Bronchial epithelial cell (primary cell): ENCODE measurements at regions not wholly inside any gene's neighbourhood (a gene's known extent, or its start where the extent isn't known, plus 50 kb on each side); places are given as distances from the start of the nearest gene placed in this dataset.
"Not testable (repeated sequence)": the region's sequence is repeated elsewhere in the genome, so short reads cannot be mapped to it uniquely, and the experiment has no call there.

Experiments
- DNase-seq: peaks from one replicate; pipeline ENCODE4 v3.0.0-alpha.2; 2010; ENCODE audit warnings: low read depth
- FAIRE-seq: peaks from 2 replicates; lab custom pipeline; 2011; peaks lifted over from hg19 to GRCh38; lab: Jason Lieb, UNC
- H3K27me3 ChIP-seq: 2 replicates; pipeline ENCODE4 v1.5.1; 2011; ENCODE audit warnings: low read length; ENCODE audit not compliant: control insufficient read depth, insufficient read depth
- H3K36me3 ChIP-seq: 2 replicates; pipeline ENCODE4 v1.5.1; 2011; ENCODE audit warnings: low read length; ENCODE audit not compliant: control insufficient read depth, insufficient read depth
- H3K4me3 ChIP-seq: 2 replicates; pipeline ENCODE4 v1.5.1; 2011; ENCODE audit warnings: mild to moderate bottlenecking, low read depth, low read length, control low read depth
- TF ChIP-seq, protein P1 (sequence below): IDR thresholded peaks from 2 replicates; pipeline ENCODE4 v1.5.1; 2011; ENCODE audit warnings: mild to moderate bottlenecking, moderate library complexity, low read length, control low read depth, inconsistent platforms; ENCODE audit not compliant: insufficient read depth, severe bottlenecking

DNA sequence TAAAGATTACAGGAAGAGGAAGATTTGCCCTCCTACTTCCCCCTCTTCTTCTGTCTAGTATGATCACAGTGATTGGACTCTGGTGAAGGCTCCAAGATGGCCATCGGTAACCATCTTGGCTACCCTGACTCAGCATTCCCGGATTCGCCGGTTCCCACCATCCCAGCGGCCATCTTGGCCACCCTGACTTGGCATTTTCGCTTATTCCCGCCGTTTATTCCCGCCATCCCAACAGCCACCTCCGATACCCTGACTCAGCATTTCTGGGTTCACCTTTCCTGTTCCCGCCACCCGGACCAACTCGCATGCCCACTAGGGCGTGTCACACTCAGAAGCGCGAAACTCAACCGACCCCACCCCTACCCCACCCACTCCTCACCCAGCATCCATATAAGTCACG, 95.4 kb upstream of the GRIN2A start:
- TF ChIP-seq, protein P1, sequence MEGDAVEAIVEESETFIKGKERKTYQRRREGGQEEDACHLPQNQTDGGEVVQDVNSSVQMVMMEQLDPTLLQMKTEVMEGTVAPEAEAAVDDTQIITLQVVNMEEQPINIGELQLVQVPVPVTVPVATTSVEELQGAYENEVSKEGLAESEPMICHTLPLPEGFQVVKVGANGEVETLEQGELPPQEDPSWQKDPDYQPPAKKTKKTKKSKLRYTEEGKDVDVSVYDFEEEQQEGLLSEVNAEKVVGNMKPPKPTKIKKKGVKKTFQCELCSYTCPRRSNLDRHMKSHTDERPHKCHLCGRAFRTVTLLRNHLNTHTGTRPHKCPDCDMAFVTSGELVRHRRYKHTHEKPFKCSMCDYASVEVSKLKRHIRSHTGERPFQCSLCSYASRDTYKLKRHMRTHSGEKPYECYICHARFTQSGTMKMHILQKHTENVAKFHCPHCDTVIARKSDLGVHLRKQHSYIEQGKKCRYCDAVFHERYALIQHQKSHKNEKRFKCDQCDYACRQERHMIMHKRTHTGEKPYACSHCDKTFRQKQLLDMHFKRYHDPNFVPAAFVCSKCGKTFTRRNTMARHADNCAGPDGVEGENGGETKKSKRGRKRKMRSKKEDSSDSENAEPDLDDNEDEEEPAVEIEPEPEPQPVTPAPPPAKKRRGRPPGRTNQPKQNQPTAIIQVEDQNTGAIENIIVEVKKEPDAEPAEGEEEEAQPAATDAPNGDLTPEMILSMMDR = no peak
- Histone ChIP-seq H3K4me3 (no peak overlapping the region), H3K27me3 (no peaks in the 10 kb centered on the region), H3K36me3 (no peaks in the 10 kb centered on the region)
- DNase-seq = no peak
- no peak for FAIRE-seq

DNA sequence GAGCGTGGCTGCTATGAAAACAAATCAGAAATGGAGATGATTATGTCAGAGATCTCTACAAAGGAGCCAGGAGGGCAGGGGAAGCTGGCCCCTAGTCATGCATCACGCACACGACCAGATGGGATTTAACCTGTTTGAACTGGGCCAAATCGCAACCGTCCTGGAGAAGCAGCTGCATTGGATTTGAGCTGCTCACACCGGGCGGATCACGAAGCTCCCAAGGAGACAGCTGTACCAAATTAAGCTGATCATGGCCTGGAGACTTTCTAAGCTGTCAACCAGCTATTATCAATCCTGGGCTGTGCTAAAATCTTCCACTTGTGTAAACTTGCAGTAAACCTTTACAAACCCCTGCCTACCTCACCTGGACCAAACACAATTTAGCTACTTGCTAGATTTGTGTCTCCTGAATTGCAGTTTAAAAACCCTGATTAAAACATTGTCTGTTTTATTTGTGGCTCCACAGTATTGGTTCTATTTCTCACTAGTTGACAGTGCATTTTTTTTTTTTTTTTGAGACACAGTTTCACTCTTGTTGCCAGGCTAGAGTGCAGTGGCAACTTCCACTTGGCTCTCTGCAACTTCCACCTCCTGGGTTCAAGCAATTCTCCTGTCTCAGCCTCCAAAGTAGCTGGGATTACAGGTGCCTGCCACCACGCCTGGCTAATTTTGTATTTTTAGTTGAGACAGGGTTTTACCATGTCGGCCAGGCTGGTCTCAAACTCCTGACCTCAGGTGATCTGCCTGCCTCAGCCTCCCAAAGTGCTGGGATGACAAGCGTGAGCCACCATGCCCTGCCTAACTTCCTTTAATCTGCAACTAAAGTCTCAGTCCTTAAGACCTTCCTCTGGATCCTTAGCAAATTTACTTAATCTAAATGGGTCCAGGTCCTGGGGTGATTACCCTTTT, 98.3 kb upstream of the GRIN2A start:
- Histone ChIP-seq H3K4me3 (no peak overlapping the region), H3K27me3 (no peaks in the 10 kb centered on the region), H3K36me3 (no peaks in the 10 kb centered on the region)
- TF ChIP-seq, protein P1 = no peak
- DNase-seq = no peak
- no peak for FAIRE-seq

DNA sequence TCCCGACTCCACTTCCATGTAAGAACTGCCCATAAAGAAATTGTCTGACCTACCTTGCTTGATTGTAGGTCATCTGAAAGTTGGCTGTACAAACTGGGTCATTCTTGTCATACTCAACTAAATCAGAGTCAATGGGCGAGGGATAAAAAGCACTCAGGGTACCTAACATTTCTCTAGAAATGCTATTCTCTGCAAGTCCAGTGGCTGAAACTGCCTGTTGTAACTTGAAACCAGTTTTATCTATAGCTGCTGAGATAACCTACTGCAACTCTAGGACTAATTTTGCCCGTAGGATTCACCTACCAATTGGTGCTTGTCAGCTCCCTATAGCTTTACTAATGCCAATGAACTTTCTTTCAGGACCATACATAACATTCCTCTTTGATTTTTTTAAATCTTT, 100.1 kb upstream of the GRIN2A start:
- FAIRE-seq (no peak), DNase-seq (no peak)
- Histone ChIP-seq H3K36me3 (no peaks in the 10 kb centered on the region), H3K27me3 (no peaks in the 10 kb centered on the region), H3K4me3 (no peak overlapping the region)
- TF ChIP-seq, protein P1 = no peak

DNA sequence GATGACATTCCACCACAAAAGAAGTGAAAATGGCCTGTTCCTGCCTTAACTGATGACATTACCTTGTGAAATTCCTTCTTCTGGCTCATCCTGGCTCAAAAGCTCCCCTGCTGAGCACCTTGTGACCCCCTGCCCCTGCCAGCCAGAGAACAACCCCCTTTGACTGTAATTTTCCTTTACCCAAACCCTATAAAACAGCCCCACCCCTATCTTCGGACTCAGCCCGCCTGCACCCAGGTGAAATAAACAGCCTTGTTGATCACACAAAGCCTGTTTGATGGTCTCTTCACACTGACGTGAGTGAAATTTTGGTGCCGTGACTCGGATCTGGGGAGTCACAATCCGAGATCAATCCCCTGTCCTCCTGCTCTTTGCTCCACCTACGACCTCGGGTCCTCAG, 101.0 kb upstream of the GRIN2A start:
- H3K27me3 ChIP-seq, DNase-seq, H3K36me3 ChIP-seq, H3K4me3 ChIP-seq, FAIRE-seq: not testable (repeated sequence)

DNA sequence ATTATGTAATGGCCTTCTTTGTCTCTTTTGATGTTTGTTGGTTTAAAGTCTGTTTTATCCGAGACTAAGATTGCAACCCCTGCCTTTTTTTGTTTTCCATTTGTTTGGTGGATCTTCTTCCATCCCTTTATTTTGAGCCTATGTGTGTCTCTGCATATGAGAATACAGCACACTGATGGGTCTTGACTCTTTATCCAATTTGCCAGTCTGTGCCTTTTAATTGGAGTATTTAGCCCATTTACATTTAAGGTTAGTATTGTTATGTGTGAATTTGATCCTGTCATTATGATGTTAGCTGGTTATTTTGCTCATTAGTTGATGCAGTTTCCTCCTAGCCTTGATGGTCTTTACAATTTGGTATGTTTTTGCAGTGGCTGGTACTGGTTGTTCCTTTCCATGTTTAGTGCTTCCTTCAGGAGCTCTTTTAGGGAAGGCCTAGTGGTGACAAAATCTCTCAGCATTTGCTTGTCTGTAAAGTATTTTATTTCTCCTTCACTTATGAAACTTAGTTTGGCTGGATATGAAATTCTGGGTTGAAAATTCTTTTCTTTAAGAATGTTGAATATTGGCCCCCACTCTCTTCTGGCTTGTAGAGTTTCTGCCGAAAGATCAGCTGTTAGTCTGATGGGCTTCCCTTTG, 95.3 kb upstream of the ATF7IP2 start:
- not testable (repeated sequence) for H3K36me3 ChIP-seq, FAIRE-seq, H3K27me3 ChIP-seq, DNase-seq, H3K4me3 ChIP-seq

DNA sequence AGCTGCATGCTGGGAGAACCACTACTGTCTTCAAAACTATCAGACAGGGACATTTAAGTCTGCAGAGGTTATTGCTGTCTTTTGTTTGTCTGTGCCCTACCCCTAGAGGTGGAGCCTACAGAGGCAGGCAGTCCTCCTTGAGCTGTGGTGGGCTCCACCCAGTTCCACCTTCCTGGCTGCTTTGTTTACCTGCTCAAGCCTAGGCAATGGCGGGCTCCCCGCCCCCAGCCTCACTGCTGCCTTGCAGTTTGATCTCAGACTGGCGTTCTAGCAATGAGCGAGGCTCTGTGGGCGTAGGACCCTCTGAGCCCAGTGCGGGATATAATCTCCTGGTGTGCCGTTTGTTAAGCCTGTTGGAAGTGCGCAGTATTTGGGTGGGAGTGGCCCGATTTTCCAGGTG, 93.7 kb upstream of the ATF7IP2 start:
- H3K36me3 ChIP-seq, FAIRE-seq, H3K27me3 ChIP-seq, DNase-seq, H3K4me3 ChIP-seq: not testable (repeated sequence)

DNA sequence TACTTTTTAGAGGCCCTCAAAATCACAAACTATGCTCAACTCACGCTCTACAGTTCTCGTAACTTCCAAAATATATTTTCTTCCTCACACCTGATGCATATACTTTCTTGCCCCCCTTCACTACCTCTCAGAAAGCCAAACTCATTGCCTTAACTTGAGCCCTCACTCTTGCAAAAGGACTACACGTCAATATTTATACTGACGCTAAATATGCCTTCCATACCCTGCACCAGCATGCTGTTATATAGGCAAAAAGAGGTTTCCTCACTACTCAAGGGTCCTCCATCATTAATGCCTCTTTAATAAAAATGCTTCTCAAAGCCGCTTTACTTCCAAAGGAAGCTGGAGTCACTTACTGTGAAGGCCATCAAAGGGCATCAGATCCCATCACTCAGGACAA, 92.9 kb upstream of the ATF7IP2 start:
- not testable (repeated sequence) for H3K4me3 ChIP-seq, H3K36me3 ChIP-seq, DNase-seq, FAIRE-seq, H3K27me3 ChIP-seq

DNA sequence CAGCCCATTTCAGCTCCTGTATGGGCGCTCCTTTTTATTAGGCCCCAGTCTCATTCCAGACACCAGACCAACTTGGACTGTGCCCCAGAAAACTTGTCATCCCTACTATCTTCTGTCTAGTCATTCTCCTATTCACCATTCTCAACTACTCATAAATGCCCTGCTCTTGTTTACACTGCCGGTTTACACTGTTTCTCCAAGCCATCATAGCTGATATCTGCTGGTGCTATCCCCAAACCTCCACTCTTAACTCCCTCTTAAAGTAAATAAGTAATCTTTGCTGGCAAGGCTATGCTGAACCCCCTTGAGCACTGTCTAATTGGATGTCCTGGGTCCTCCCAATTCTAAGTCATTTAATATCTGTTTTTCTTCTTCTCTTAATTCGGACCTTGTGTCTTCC, 91.7 kb upstream of the ATF7IP2 start:
- not testable (repeated sequence) for DNase-seq, H3K27me3 ChIP-seq, H3K4me3 ChIP-seq, FAIRE-seq, H3K36me3 ChIP-seq
